ENCODE measurements at regions not wholly inside any gene's neighbourhood (a gene's known extent, or its start where the extent isn't known, plus 50 kb on each side); places are given as distances from the start of the nearest gene placed in this dataset.
A peak's percentile ranks its signal among the peaks of the same experiment; 100 is the strongest.

DNA sequence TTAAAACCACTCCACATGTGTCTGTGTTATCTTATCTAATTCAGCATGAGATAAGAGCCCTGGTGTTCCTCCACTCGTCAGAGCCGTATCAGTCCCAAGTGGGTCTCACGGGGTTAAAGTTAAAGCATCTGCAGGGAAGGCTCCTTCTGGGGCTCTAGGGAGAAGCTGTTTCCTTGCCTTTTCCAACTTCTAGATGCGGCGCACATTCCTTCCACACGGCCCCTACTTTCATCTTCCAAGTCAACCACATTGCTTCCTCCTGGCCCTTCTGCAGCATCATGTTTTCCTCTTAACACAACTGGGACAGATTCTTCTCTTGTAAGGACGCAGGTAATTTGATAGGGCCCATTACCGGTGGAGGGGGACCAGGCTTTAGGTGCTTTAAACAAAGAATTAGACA, 620.1 kb upstream of the DPP6 start:
- no peak for TF ChIP-seq POLR2A (IDR thresholded peaks at IDR 0.05)
- TF ChIP-seq CTCF (IDR thresholded peaks at IDR 0.05), result peak in 1 of 6 experiments; percentile 15

All from thyroid gland (tissue), 4 donors.